Fibroblast of lung (primary cell): ENCODE measurements at regions not wholly inside any gene's neighbourhood (a gene's known extent, or its start where the extent isn't known, plus 50 kb on each side); places are given as distances from the start of the nearest gene placed in this dataset.

Experiments used
- CTCF ChIP-seq, 2 donors: IDR thresholded peaks in 1 of 2; conservative IDR thresholded peaks in 1 of 2; 1 replicate in 1 of 2; 2 replicates in 1 of 2; pipeline ENCODE4 v1.5.1; 2011 to 2012; ENCODE audit warnings: low read length in 2 of 2, control low read depth in 1 of 2, inconsistent platforms in 1 of 2, low read depth in 1 of 2, mild to moderate bottlenecking in 1 of 2
- EZH2 ChIP-seq: IDR thresholded peaks from 2 replicates; pipeline ENCODE4 v1.5.1; 2012; ENCODE audit warnings: low read length, control low read depth, mild to moderate bottlenecking; ENCODE audit errors: missing control alignments

GRCh38 chr3:147736226-147736625 lies 327.1 kb downstream of the ZIC1 start:
- TF ChIP-seq CTCF (conservative IDR thresholded peaks at IDR 0.05 in 1 of 2, IDR thresholded peaks at IDR 0.05 in 1 of 2; ENCODE audit: low read depth in 1 of 2, low read length in 2 of 2) (no peak), EZH2 (no peak)
